ENCODE measurements at regions not wholly inside any gene's neighbourhood (a gene's known extent, or its start where the extent isn't known, plus 50 kb on each side); places are given as distances from the start of the nearest gene placed in this dataset.

GRCh38 chr22:23467721-23468294 is 112.3 kb downstream of the IGLL1 start (continued):
- peak; percentile 53; the same call in 1 of the 2 replicates for TF ChIP-seq ZGPAT (CRISPR knock-in tag; IDR thresholded peaks at IDR 0.05)
- no peak for TF ChIP-seq SMAD1 (CRISPR knock-in tag; IDR thresholded peaks at IDR 0.05; ENCODE audit: borderline replicate concordance, low read depth)
- TF ChIP-seq ZNF614 (CRISPR knock-in tag; IDR thresholded peaks at IDR 0.05; ENCODE audit: borderline replicate concordance), result no peak
- TF ChIP-seq ZNF883 (CRISPR knock-in tag; IDR thresholded peaks at IDR 0.05; ENCODE audit: not compliant biosample characterization), result no peak
- peak; percentile 76 for TF ChIP-seq PAXIP1 (CRISPR knock-in tag; conservative IDR thresholded peaks at IDR 0.05)
- TF ChIP-seq GMEB2 (CRISPR knock-in tag; IDR thresholded peaks at IDR 0.05; ENCODE audit: low read depth), result no peak
- no peak for TF ChIP-seq XBP1 (CRISPR knock-in tag; IDR thresholded peaks at IDR 0.05)
- no peak for TF ChIP-seq MED8 (CRISPR knock-in tag; IDR thresholded peaks at IDR 0.05; ENCODE audit: insufficient replicate concordance)
- TF ChIP-seq, protein P1, sequence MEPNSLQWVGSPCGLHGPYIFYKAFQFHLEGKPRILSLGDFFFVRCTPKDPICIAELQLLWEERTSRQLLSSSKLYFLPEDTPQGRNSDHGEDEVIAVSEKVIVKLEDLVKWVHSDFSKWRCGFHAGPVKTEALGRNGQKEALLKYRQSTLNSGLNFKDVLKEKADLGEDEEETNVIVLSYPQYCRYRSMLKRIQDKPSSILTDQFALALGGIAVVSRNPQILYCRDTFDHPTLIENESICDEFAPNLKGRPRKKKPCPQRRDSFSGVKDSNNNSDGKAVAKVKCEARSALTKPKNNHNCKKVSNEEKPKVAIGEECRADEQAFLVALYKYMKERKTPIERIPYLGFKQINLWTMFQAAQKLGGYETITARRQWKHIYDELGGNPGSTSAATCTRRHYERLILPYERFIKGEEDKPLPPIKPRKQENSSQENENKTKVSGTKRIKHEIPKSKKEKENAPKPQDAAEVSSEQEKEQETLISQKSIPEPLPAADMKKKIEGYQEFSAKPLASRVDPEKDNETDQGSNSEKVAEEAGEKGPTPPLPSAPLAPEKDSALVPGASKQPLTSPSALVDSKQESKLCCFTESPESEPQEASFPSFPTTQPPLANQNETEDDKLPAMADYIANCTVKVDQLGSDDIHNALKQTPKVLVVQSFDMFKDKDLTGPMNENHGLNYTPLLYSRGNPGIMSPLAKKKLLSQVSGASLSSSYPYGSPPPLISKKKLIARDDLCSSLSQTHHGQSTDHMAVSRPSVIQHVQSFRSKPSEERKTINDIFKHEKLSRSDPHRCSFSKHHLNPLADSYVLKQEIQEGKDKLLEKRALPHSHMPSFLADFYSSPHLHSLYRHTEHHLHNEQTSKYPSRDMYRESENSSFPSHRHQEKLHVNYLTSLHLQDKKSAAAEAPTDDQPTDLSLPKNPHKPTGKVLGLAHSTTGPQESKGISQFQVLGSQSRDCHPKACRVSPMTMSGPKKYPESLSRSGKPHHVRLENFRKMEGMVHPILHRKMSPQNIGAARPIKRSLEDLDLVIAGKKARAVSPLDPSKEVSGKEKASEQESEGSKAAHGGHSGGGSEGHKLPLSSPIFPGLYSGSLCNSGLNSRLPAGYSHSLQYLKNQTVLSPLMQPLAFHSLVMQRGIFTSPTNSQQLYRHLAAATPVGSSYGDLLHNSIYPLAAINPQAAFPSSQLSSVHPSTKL (CRISPR knock-in tag; IDR thresholded peaks at IDR 0.05), result peak; percentile 94
